CD4-positive, alpha-beta memory T cell (primary cell): ENCODE measurements at regions not wholly inside any gene's neighbourhood (a gene's known extent, or its start where the extent isn't known, plus 50 kb on each side); places are given as distances from the start of the nearest gene placed in this dataset.

ENCODE experiments used
- CTCF ChIA-PET: fragments of 350-600 bp; sonication (Branson Sonifier 250); formaldehyde crosslinking; loops from one replicate; lab custom pipeline; 2021; ENCODE audit warnings: inconsistent platforms; ENCODE audit not compliant: partially characterized antibody; lab: Charles Lee
- POLR2A ChIA-PET: fragments of 350-600 bp; sonication (Branson Sonifier 250); formaldehyde crosslinking; loops from one replicate; lab custom pipeline; 2021; ENCODE audit not compliant: partially characterized antibody; lab: Charles Lee
- DNase-seq, 5 donors: peaks; one replicate each; pipeline versions ENCODE4 v3.0.0 to v3.0.0-alpha.2; 2020 to 2022; ENCODE audit warnings: mixed read lengths in 1 of 5
- H3K27ac ChIP-seq: one replicate; pipeline ENCODE4 v1.7.0; 2013; ENCODE audit warnings: low read depth, low read length
- H3K27me3 ChIP-seq: 2 replicates; pipeline ENCODE4 v1.7.0; 2013; ENCODE audit warnings: mild to moderate bottlenecking, low read length, moderate library complexity; ENCODE audit not compliant: insufficient read depth
- H3K36me3 ChIP-seq: 2 replicates; pipeline ENCODE4 v1.7.0; 2013; ENCODE audit warnings: mild to moderate bottlenecking, low read length, moderate library complexity; ENCODE audit not compliant: insufficient read depth
- H3K4me1 ChIP-seq: 2 replicates; pipeline ENCODE4 v1.7.0; 2013; ENCODE audit warnings: mild to moderate bottlenecking, low read length, moderate library complexity; ENCODE audit not compliant: insufficient read depth
- H3K4me3 ChIP-seq, 2 donors: one replicate each; pipeline ENCODE4 v1.7.0; 2013; ENCODE audit warnings: low read length in 2 of 2, mild to moderate bottlenecking in 1 of 2
- H3K9me3 ChIP-seq, 2 donors: one replicate each; pipeline ENCODE4 v1.7.0; 2013; ENCODE audit warnings: low read length in 2 of 2, control low read depth in 1 of 2; ENCODE audit not compliant: control insufficient read depth in 1 of 2
- H3K27ac Mint-ChIP-seq, 7 donors: one replicate each; pipeline ENCODE4 v1.8.0; 2020 to 2021; ENCODE audit warnings: mixed read lengths in 7 of 7, mild to moderate bottlenecking in 6 of 7, inconsistent platforms in 3 of 7, moderate library complexity in 3 of 7
- H3K27me3 Mint-ChIP-seq, 2 donors: one replicate each; pipeline ENCODE4 v1.8.0; 2020 to 2021; ENCODE audit warnings: mixed read lengths in 2 of 2
- H3K36me3 Mint-ChIP-seq, 2 donors: one replicate each; pipeline ENCODE4 v1.8.0; 2020 to 2021; ENCODE audit warnings: mixed read lengths in 2 of 2, inconsistent platforms in 1 of 2, mild to moderate bottlenecking in 1 of 2
- H3K4me1 Mint-ChIP-seq, 4 donors: one replicate each; pipeline ENCODE4 v1.8.0; 2020 to 2021; ENCODE audit warnings: mixed read lengths in 4 of 4, mild to moderate bottlenecking in 1 of 4
- H3K4me3 Mint-ChIP-seq, 8 donors: one replicate each; pipeline ENCODE4 v1.8.0; 2020 to 2021; ENCODE audit warnings: mixed read lengths in 8 of 8, mild to moderate bottlenecking in 7 of 8, moderate library complexity in 6 of 8, inconsistent platforms in 3 of 8
- H3K9me3 Mint-ChIP-seq, 8 donors: one replicate each; pipeline ENCODE4 v1.8.0; 2020 to 2021; ENCODE audit warnings: mixed read lengths in 8 of 8, mild to moderate bottlenecking in 5 of 8, inconsistent platforms in 3 of 8, moderate library complexity in 1 of 8
- intact Hi-C: fragments of 100-400 bp; cut with micrococcal nuclease; formaldehyde crosslinking; loops from one replicate; pipeline ENCODE4 v1.15.1; 2023

DNA sequence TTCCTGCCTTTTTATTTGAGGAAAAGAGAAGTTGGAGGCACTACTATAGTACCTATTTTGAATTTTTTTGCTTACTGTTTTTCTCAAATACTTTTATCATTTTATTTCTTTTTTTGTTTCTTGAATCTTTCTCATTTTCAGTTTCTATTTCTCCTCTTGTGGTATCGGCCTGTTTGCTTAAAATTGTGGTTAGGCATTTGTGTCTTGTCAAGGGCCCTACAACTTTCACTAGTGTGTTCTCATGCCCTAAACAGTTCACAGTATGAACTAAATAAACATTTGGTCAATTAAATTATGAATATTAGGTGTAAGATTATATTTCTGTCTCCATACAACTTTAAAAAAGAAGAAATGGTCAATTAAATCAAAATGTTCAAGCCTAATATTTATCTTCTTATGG is 613.5 kb downstream of the MBD2 start:
- ChIA-PET POLR2A (no interaction called here), CTCF (no interaction called here)
- no peak overlapping the region for H3K4me3 ChIP-seq
- Mint-ChIP-seq H3K36me3 (no peaks in the 10 kb centered on the region), H3K9me3 (peaks cover 0 to 4% (median 0%) of the 10 kb centered on the region in 8 donors), H3K27me3 (no peaks in the 10 kb centered on the region), H3K4me1 (no peaks in the 10 kb centered on the region), H3K4me3 (no peak overlapping the region), H3K27ac (no peak overlapping the region)
- H3K9me3 ChIP-seq, result no peaks in the 10 kb centered on the region
- no peak for DNase-seq
- no peaks in the 10 kb centered on the region for H3K27me3 ChIP-seq
- intact Hi-C loops, result no loop called here
- H3K27ac ChIP-seq, result no peak overlapping the region
- no peaks in the 10 kb centered on the region for H3K4me1 ChIP-seq
- H3K36me3 ChIP-seq, result no peaks in the 10 kb centered on the region

DNA sequence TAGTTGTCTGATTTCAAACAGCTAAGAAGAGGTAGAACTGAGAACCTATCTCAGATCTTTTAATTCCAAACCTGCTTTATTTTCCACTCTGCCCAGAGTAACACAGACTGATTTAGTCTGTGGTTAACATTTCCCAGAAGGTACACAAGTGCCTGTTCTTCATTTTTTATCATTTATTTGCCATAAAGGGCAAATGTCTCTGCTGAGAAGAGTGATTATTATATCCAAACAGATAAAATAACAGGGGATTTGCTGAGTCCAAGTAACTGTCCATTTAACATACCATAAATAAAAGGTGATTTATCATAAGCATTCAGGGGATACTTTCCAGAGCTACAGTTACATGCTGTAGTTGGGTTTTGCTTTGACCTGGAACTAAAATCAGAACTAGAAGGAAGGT is 617.7 kb downstream of the MBD2 start:
- H3K4me1 ChIP-seq, result no peaks in the 10 kb centered on the region
- Mint-ChIP-seq H3K4me3 (no peak overlapping the region), H3K27me3 (no peaks in the 10 kb centered on the region), H3K36me3 (no peaks in the 10 kb centered on the region), H3K4me1 (no peaks in the 10 kb centered on the region), H3K9me3 (peaks cover 0 to 4% (median 0%) of the 10 kb centered on the region in 8 donors), H3K27ac (no peak overlapping the region)
- no peaks in the 10 kb centered on the region for H3K36me3 ChIP-seq
- intact Hi-C loops, result loop anchor here (10.0 kb wide), 1 partner anchor 58 kb away; no protein-coding TSS in a partner anchor
- CTCF ChIA-PET, result no interaction called here
- no peak for DNase-seq
- H3K9me3 ChIP-seq, result no peaks in the 10 kb centered on the region
- H3K27ac ChIP-seq, result no peak overlapping the region
- POLR2A ChIA-PET, result no interaction called here
- no peaks in the 10 kb centered on the region for H3K27me3 ChIP-seq
- no peak overlapping the region for H3K4me3 ChIP-seq

DNA sequence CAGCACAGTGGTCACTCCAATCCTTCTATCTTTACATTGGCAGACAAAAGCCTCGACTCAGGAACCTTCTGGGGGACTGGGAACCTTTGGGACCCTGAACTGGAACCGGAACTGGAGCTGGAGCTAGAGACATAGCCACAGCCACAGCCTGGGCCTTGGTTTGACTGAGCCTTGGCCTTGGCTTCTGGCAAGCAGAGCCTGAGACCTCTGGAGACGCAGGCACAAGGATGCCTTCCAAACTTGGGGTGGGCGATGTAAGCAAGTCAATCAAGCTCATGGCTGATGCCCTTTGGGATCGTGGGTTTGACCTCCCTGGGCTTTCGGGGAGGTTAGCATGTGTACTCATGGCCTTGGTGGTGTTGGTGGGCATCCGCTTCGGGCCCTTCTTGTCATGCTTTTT is 619.3 kb downstream of the MBD2 start:
- no peak overlapping the region for H3K4me3 ChIP-seq
- H3K9me3 ChIP-seq, result no peaks in the 10 kb centered on the region
- DNase-seq, result peak in 1 of 5 donors; percentile 20
- POLR2A ChIA-PET, result no interaction called here
- Mint-ChIP-seq H3K4me1 (no peaks in the 10 kb centered on the region), H3K4me3 (no peak overlapping the region), H3K27me3 (no peaks in the 10 kb centered on the region), H3K27ac (no peak overlapping the region), H3K36me3 (no peaks in the 10 kb centered on the region), H3K9me3 (peaks cover 0 to 4% (median 0%) of the 10 kb centered on the region in 8 donors)
- H3K36me3 ChIP-seq, result no peaks in the 10 kb centered on the region
- no peaks in the 10 kb centered on the region for H3K27me3 ChIP-seq
- CTCF ChIA-PET, result no interaction called here
- no peak overlapping the region for H3K27ac ChIP-seq
- intact Hi-C loops, result loop anchor here (10.0 kb wide), 1 partner anchor 60 kb away; no protein-coding TSS in a partner anchor
- no peaks in the 10 kb centered on the region for H3K4me1 ChIP-seq

- Histone ChIP-seq H3K9me3 (no peaks in the 10 kb centered on the region), H3K27ac (no peak overlapping the region), H3K36me3 (no peaks in the 10 kb centered on the region), H3K4me3 (no peak overlapping the region), H3K27me3 (no peaks in the 10 kb centered on the region), H3K4me1 (no peaks in the 10 kb centered on the region)
- H3K4me1 Mint-ChIP-seq, result no peaks in the 10 kb centered on the region
- H3K4me3 Mint-ChIP-seq, result no peak overlapping the region
- intact Hi-C loops, result loop anchor here (10.0 kb wide), 1 partner anchor 62 kb away; no protein-coding TSS in a partner anchor
- ChIA-PET CTCF (no interaction called here), POLR2A (no interaction called here)
- H3K9me3 Mint-ChIP-seq, result peaks cover 0 to 4% (median 0%) of the 10 kb centered on the region in 8 donors
- no peaks in the 10 kb centered on the region for H3K36me3 Mint-ChIP-seq
- H3K27ac Mint-ChIP-seq, result peak overlapping the region in 1 of 7 donors; percentile 8
- no peak for DNase-seq
- H3K27me3 Mint-ChIP-seq, result no peaks in the 10 kb centered on the region
Observed at GRCh38 chr18:53603276-53603675, 621.2 kb downstream of the MBD2 start.

DNA sequence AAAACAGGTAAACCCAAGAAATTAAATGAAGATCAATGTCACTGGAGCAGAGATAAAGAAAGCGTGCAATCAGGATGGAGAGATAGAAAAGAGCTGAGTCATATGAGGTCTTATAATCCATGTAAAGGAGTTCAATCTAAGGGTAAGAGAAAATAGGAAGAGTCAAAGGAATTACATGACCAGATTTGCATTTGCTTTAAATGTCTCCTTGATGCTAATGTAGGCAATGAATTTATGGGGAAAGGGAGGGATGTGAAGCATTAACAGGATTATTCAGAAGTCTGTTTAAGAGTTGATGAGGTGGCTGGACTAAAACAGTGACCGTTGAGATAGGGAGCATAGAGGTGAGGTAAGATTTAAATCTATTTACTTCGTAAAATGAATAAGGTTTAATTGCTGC is 623.1 kb downstream of the MBD2 start:
- POLR2A ChIA-PET, result no interaction called here
- H3K9me3 Mint-ChIP-seq, result peaks cover 0 to under 1% (median 0%) of the 10 kb centered on the region in 8 donors
- intact Hi-C loops, result loop anchor here (10.0 kb wide), 1 partner anchor 63 kb away; no protein-coding TSS in a partner anchor

DNA sequence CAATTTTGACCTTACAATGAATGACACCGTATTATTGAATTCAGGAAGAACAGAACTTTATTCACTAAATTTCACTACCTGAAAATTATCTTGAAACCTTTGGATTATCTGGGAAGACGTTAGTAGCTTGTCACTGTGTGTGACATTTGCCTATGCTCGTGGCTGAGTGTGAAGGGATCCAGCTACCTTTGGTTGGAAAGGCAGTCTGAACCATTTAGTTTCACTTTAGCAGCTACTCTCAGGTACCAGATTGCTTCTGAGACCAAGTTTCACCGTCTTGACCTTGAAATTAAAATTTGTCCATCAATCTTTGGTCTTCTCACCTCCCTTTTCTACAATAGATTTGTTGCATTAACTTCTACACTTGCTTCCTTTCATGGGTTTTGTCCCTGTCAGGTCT is 637.5 kb downstream of the MBD2 start:
- H3K36me3 ChIP-seq, result no peaks in the 10 kb centered on the region
- intact Hi-C loops, result no loop called here
- H3K4me1 ChIP-seq, result no peaks in the 10 kb centered on the region
- Mint-ChIP-seq H3K36me3 (no peaks in the 10 kb centered on the region), H3K4me3 (no peak overlapping the region), H3K9me3 (peaks cover 0 to 11% (median 5%) of the 10 kb centered on the region in 8 donors), H3K4me1 (no peaks in the 10 kb centered on the region), H3K27ac (no peak overlapping the region), H3K27me3 (no peaks in the 10 kb centered on the region)
- H3K4me3 ChIP-seq, result no peak overlapping the region
- ChIA-PET POLR2A (no interaction called here), CTCF (no interaction called here)
- no peaks in the 10 kb centered on the region for H3K27me3 ChIP-seq
- no peaks in the 10 kb centered on the region for H3K9me3 ChIP-seq
- no peak overlapping the region for H3K27ac ChIP-seq
- DNase-seq, result no peak

More for the DNA sequence above, 623.1 kb downstream of the MBD2 start:
- no peak overlapping the region for H3K4me3 ChIP-seq
- Mint-ChIP-seq H3K4me3 (no peak overlapping the region), H3K4me1 (no peaks in the 10 kb centered on the region), H3K27ac (no peak overlapping the region), H3K27me3 (no peaks in the 10 kb centered on the region), H3K36me3 (no peaks in the 10 kb centered on the region)
- no peak for DNase-seq
- CTCF ChIA-PET, result no interaction called here
- H3K27ac ChIP-seq, result no peak overlapping the region
- no peaks in the 10 kb centered on the region for H3K9me3 ChIP-seq
- no peaks in the 10 kb centered on the region for H3K27me3 ChIP-seq
- no peaks in the 10 kb centered on the region for H3K4me1 ChIP-seq
- H3K36me3 ChIP-seq, result no peaks in the 10 kb centered on the region
